GM12878 (cell line): ENCODE measurements at regions not wholly inside any gene's neighbourhood (a gene's known extent, or its start where the extent isn't known, plus 50 kb on each side); places are given as distances from the start of the nearest gene placed in this dataset.

Experiments used
- ATAC-seq: fragments of 200-7000 bp; cut with Tn5 transposase; 3 replicates; pipeline ENCODE4 v1.9.1; 2020; ENCODE audit warnings: mild to moderate bottlenecking, moderate library complexity
- BruUV-seq: library from RNA; stranded (reverse); fragments of 400-500 nt; replicated peaks from 2 replicates; lab custom pipeline; 2021; lab: Mats Ljungman, UMichigan
- CTCF ChIA-PET: fragments of 300-600 bp; sonication (Branson Sonifier 250); formaldehyde crosslinking; extraction: SDS; loops from one replicate; lab custom pipeline; 2021; ENCODE audit warnings: inconsistent platforms; lab: Yijun Ruan, JAX
- POLR2A ChIA-PET: fragments of 350-600 bp; formaldehyde crosslinking; extraction: SDS; loops from one replicate; lab custom pipeline; 2021; ENCODE audit warnings: inconsistent platforms; lab: Charles Lee
- RAD21 ChIA-PET: fragments of 300-600 bp; sonication (Branson Sonifier 250); formaldehyde crosslinking; loops from one replicate; lab custom pipeline; 2023; ENCODE audit warnings: antibody characterized with exemption; ENCODE audit not compliant: unreplicated experiment; lab: Charles Lee
- SMC1A ChIA-PET: fragments of 300-600 bp; sonication (Branson Sonifier 250); formaldehyde crosslinking; loops from one replicate; lab custom pipeline; 2023; ENCODE audit not compliant: unreplicated experiment, uncharacterized antibody; lab: Charles Lee
- DNase-seq: peaks from one replicate; pipeline ENCODE4 v3.0.0-alpha.2; 2011; ENCODE audit warnings: low read depth, low spot score
- FAIRE-seq: peaks from 3 replicates; lab custom pipeline; 2011; peaks lifted over from hg19 to GRCh38; lab: Jason Lieb, UNC
- H2AFZ ChIP-seq: 2 replicates; pipeline ENCODE4 v1.6.0; 2011; ENCODE audit warnings: low read depth, low read length, control low read depth; ENCODE audit not compliant: control insufficient read depth
- H3K27ac ChIP-seq: 2 replicates; pipeline ENCODE4 v1.5.1; 2011; ENCODE audit warnings: control low read depth; ENCODE audit not compliant: control insufficient read depth, insufficient read depth
- H3K27me3 ChIP-seq, 2 experiments: replicated peaks in 1 of 2; 2 replicates each; pipeline versions ENCODE4 v1.6.0 to v1.6.1; 2011; ENCODE audit warnings: low read length in 1 of 2; ENCODE audit not compliant: control insufficient read depth in 2 of 2, insufficient read depth in 2 of 2
- H3K36me3 ChIP-seq, 2 experiments: 2 replicates each; pipeline ENCODE4 v1.5.1; 2011; ENCODE audit warnings: low read length in 1 of 2; ENCODE audit not compliant: control insufficient read depth in 2 of 2, insufficient read depth in 2 of 2
- H3K4me1 ChIP-seq: 2 replicates; pipeline ENCODE4 v1.6.1; 2011; ENCODE audit warnings: mild to moderate bottlenecking, low read length, moderate library complexity, mixed read lengths; ENCODE audit not compliant: control insufficient read depth, insufficient read depth
- H3K4me2 ChIP-seq: 2 replicates; pipeline ENCODE4 v1.6.0; 2011; ENCODE audit warnings: control low read depth; ENCODE audit not compliant: control insufficient read depth, insufficient read depth
- H3K4me3 ChIP-seq: fragments of 200-600 bp; sonication (generic); 2 replicates; pipeline ENCODE4 v1.5.1; 2016
- H3K79me2 ChIP-seq: 2 replicates; pipeline ENCODE4 v1.6.0; 2011; ENCODE audit warnings: low read length; ENCODE audit not compliant: control insufficient read depth, insufficient read depth
- H3K9ac ChIP-seq: 2 replicates; pipeline ENCODE4 v1.8.0; 2011; ENCODE audit warnings: low read length, control low read depth, mixed read lengths; ENCODE audit not compliant: control insufficient read depth, insufficient read depth
- H3K9me3 ChIP-seq: replicated peaks from 3 replicates; pipeline ENCODE4 v1.5.1; 2011; ENCODE audit warnings: mild to moderate bottlenecking, low read length; ENCODE audit not compliant: control insufficient read depth, insufficient read depth
- H4K20me1 ChIP-seq: 2 replicates; pipeline ENCODE4 v1.6.0; 2011; ENCODE audit not compliant: control insufficient read depth, insufficient read depth
- CBX5 ChIP-seq: sonication (generic); IDR thresholded peaks from 2 replicates; pipeline ENCODE4 v1.6.1; 2016; ENCODE audit warnings: low read depth, moderate library complexity, mild to moderate bottlenecking, inconsistent platforms
- CREB1 ChIP-seq: IDR thresholded peaks from 2 replicates; pipeline ENCODE4 v1.6.1; 2012; ENCODE audit warnings: low read depth, mild to moderate bottlenecking, inconsistent platforms
- EGR1 ChIP-seq, 2 experiments: IDR thresholded peaks; 1 replicate in 1 of 2; 2 replicates in 1 of 2; pipeline ENCODE4 v1.6.1; 2011 to 2012; ENCODE audit warnings: low read depth in 2 of 2, low read length in 2 of 2, borderline replicate concordance in 1 of 2, mild to moderate bottlenecking in 1 of 2, moderate library complexity in 1 of 2
- ELK1 ChIP-seq: IDR thresholded peaks from 2 replicates; pipeline ENCODE4 v1.6.1; 2012; ENCODE audit warnings: low read depth, low read length, improper control_type of control experiment
- IKZF2 ChIP-seq, 2 experiments: fragments of 450-650 bp; IDR thresholded peaks; 2 replicates each; pipeline ENCODE4 v1.6.1; 2017; ENCODE audit warnings: mild to moderate bottlenecking in 2 of 2, moderate library complexity in 2 of 2
- MLLT1 ChIP-seq: fragments of 450-650 bp; IDR thresholded peaks from 2 replicates; pipeline ENCODE4 v1.6.1; 2016; ENCODE audit warnings: mild to moderate bottlenecking
- POLR2A ChIP-seq: IDR thresholded peaks from 2 replicates; pipeline ENCODE4 v1.6.1; 2011; ENCODE audit warnings: low read depth, mild to moderate bottlenecking, low read length
- SPI1 ChIP-seq: IDR thresholded peaks from 2 replicates; pipeline ENCODE4 v1.6.1; 2011; ENCODE audit warnings: low read depth, mild to moderate bottlenecking, low read length, moderate library complexity, borderline replicate concordance; ENCODE audit not compliant: insufficient read depth
- SREBF1 ChIP-seq: IDR thresholded peaks from 2 replicates; pipeline ENCODE4 v1.6.1; 2012; ENCODE audit warnings: mild to moderate bottlenecking, low read length
- SRF ChIP-seq, 2 experiments: IDR thresholded peaks; 2 replicates each; pipeline ENCODE4 v1.6.1; 2011; ENCODE audit warnings: low read depth in 2 of 2, low read length in 2 of 2, mild to moderate bottlenecking in 1 of 2, moderate library complexity in 1 of 2
- WRNIP1 ChIP-seq: IDR thresholded peaks from 2 replicates; pipeline ENCODE4 v1.6.1; 2011; ENCODE audit warnings: low read depth, low read length, improper control_type of control experiment, borderline replicate concordance
- ZBED1 ChIP-seq: IDR thresholded peaks from 2 replicates; pipeline ENCODE4 v1.6.1; 2016; ENCODE audit warnings: borderline replicate concordance
- ZNF592 ChIP-seq: fragments of 450-650 bp; IDR thresholded peaks from 2 replicates; pipeline ENCODE4 v1.6.1; 2017; ENCODE audit warnings: mild to moderate bottlenecking, moderate library complexity
- WGBS: methylation state at CpG from one replicate; pipeline ENCODE4 v1.1.6; 2016; ENCODE audit warnings: low lambda C conversion rate; ENCODE audit not compliant: insufficient replicate concordance, insufficient coverage; ENCODE audit errors: missing lambda C conversion rate; 5-methylcytosine and 5-hydroxymethylcytosine counted together
- in situ Hi-C: fragments of 300-500 bp; cut with MboI; formaldehyde crosslinking; loops from 9 replicates; pipeline ENCODE4 v1.14.3; 2018; ENCODE audit warnings: mixed read lengths
- intact Hi-C: fragments of 100-400 bp; cut with micrococcal nuclease; formaldehyde crosslinking; loops from one replicate; pipeline ENCODE4 v1.14.2; 2022; ENCODE audit not compliant: unreplicated experiment

GRCh38 chr13:47656651-47657050 is 344.4 kb downstream of the SUCLA2 start:
- Histone ChIP-seq H3K36me3 (no peaks in the 10 kb centered on the region), H3K4me3 (no peak overlapping the region), H3K9me3 (no peaks in the 10 kb centered on the region), H3K4me2 (no peak overlapping the region), H3K27me3 (no peaks in the 10 kb centered on the region), H4K20me1 (no peaks in the 10 kb centered on the region), H3K79me2 (no peaks in the 10 kb centered on the region), H2AFZ (no peak overlapping the region), H3K9ac (no peak overlapping the region), H3K4me1 (no peaks in the 10 kb centered on the region), H3K27ac (no peak overlapping the region)
- in situ Hi-C loops: no loop called here
- no peak for FAIRE-seq
- SMC1A ChIA-PET: no interaction called here
- no peak for TF ChIP-seq SRF (IDR thresholded peaks at IDR 0.05; ENCODE audit: low read depth in 2 of 2, low read length in 2 of 2)
- no peak for TF ChIP-seq ELK1
- no peak for TF ChIP-seq IKZF2 (IDR thresholded peaks at IDR 0.05)
- no peak for TF ChIP-seq SREBF1
- TF ChIP-seq EGR1 (IDR thresholded peaks at IDR 0.05; ENCODE audit: borderline replicate concordance in 1 of 2, low read depth in 2 of 2, low read length in 2 of 2): no peak
- no peak for TF ChIP-seq POLR2A
- TF ChIP-seq MLLT1: no peak
- TF ChIP-seq SPI1: no peak
- TF ChIP-seq ZBED1: no peak
- no peak for TF ChIP-seq CREB1
- TF ChIP-seq WRNIP1: no peak
- no peak for TF ChIP-seq ZNF592
- no peak for TF ChIP-seq CBX5
- WGBS: 4% methylated on average over 1 of the region's 1 CpG
- ATAC-seq: no peak
- CTCF ChIA-PET: interaction anchor here (0.6 kb wide), 1 partner anchor 1113 kb away, joined by 4 read pairs; no protein-coding TSS in a partner anchor
- intact Hi-C loops: no loop called here
- no TSS peak for BruUV-seq
- RAD21 ChIA-PET: no interaction called here
- no peak for DNase-seq
- POLR2A ChIA-PET: no interaction called here
